ENCODE measurements at regions not wholly inside any gene's neighbourhood (a gene's known extent, or its start where the extent isn't known, plus 50 kb on each side); places are given as distances from the start of the nearest gene placed in this dataset.
"Not testable (repeated sequence)": the region's sequence is repeated elsewhere in the genome, so short reads cannot be mapped to it uniquely, and the experiment has no call there.

DNA sequence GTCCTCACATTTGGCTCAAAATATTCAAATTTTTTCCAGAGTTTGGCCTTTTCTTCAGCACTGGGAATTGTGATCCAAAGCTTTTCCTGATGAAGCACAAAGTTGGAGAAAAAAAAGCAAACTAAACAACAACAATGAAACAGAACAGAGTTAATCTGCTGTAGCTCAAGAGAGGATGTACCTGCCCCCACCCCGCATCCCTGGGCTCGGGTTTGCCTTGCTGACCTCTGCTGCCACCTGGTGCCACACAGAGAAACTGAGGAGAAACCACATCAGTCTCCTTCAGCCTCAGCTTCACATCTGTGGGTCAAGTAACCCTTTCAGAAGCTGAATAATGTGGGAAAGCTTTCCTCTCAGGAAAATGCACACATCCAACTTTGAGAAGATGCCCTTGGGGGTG is 290.4 kb downstream of the RTP5 start:
- not testable (repeated sequence) for DNase-seq

GRCh38 chr2:242165115-242165514 is 295.6 kb downstream of the RTP5 start:
- DNase-seq = not testable (repeated sequence)

DNA sequence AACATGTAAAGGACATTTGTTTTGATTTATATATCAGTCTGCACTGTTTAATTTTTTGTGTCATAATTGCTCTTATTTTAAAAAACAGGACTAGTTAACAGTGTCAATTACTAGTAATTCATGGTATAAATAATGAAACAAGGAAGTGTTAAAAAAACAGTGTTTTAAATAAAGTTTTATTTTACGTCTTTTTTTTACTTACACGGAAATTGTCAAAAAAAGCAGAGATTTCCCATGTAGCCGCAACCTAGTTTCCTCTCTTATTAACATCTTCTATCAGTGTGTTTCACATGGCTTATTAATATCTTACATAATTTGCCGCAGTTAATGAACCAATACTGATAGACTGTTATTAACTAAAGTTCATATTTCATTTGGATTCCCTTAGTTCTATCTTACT is 301.8 kb downstream of the RTP5 start:
- not testable (repeated sequence) for DNase-seq

Data from NCI-H2081 treated with DMSO at 0.1 percent for 48 hours (cell line).